GM12878 (cell line): ENCODE measurements at regions not wholly inside any gene's neighbourhood (a gene's known extent, or its start where the extent isn't known, plus 50 kb on each side); places are given as distances from the start of the nearest gene placed in this dataset.

Experiments
- ATAC-seq: fragments of 200-7000 bp; cut with Tn5 transposase; 3 replicates; pipeline ENCODE4 v1.9.1; 2020; ENCODE audit warnings: mild to moderate bottlenecking, moderate library complexity
- BruUV-seq: library from RNA; stranded (reverse); fragments of 400-500 nt; replicated peaks from 2 replicates; lab custom pipeline; 2021; lab: Mats Ljungman, UMichigan
- CTCF ChIA-PET: fragments of 300-600 bp; sonication (Branson Sonifier 250); formaldehyde crosslinking; extraction: SDS; loops from one replicate; lab custom pipeline; 2021; ENCODE audit warnings: inconsistent platforms; lab: Yijun Ruan, JAX
- POLR2A ChIA-PET: fragments of 350-600 bp; formaldehyde crosslinking; extraction: SDS; loops from one replicate; lab custom pipeline; 2021; ENCODE audit warnings: inconsistent platforms; lab: Charles Lee
- RAD21 ChIA-PET: fragments of 300-600 bp; sonication (Branson Sonifier 250); formaldehyde crosslinking; loops from one replicate; lab custom pipeline; 2023; ENCODE audit warnings: antibody characterized with exemption; ENCODE audit not compliant: unreplicated experiment; lab: Charles Lee
- SMC1A ChIA-PET: fragments of 300-600 bp; sonication (Branson Sonifier 250); formaldehyde crosslinking; loops from one replicate; lab custom pipeline; 2023; ENCODE audit not compliant: unreplicated experiment, uncharacterized antibody; lab: Charles Lee
- DNase-seq: peaks from one replicate; pipeline ENCODE4 v3.0.0-alpha.2; 2011; ENCODE audit warnings: low read depth, low spot score
- FAIRE-seq: peaks from 3 replicates; lab custom pipeline; 2011; peaks lifted over from hg19 to GRCh38; lab: Jason Lieb, UNC
- H2AFZ ChIP-seq: 2 replicates; pipeline ENCODE4 v1.6.0; 2011; ENCODE audit warnings: low read depth, low read length, control low read depth; ENCODE audit not compliant: control insufficient read depth
- H3K27ac ChIP-seq: 2 replicates; pipeline ENCODE4 v1.5.1; 2011; ENCODE audit warnings: control low read depth; ENCODE audit not compliant: control insufficient read depth, insufficient read depth
- H3K27me3 ChIP-seq, 2 experiments: replicated peaks in 1 of 2; 2 replicates each; pipeline versions ENCODE4 v1.6.0 to v1.6.1; 2011; ENCODE audit warnings: low read length in 1 of 2; ENCODE audit not compliant: control insufficient read depth in 2 of 2, insufficient read depth in 2 of 2
- H3K36me3 ChIP-seq, 2 experiments: 2 replicates each; pipeline ENCODE4 v1.5.1; 2011; ENCODE audit warnings: low read length in 1 of 2; ENCODE audit not compliant: control insufficient read depth in 2 of 2, insufficient read depth in 2 of 2
- H3K4me1 ChIP-seq: 2 replicates; pipeline ENCODE4 v1.6.1; 2011; ENCODE audit warnings: mild to moderate bottlenecking, low read length, moderate library complexity, mixed read lengths; ENCODE audit not compliant: control insufficient read depth, insufficient read depth
- H3K4me2 ChIP-seq: 2 replicates; pipeline ENCODE4 v1.6.0; 2011; ENCODE audit warnings: control low read depth; ENCODE audit not compliant: control insufficient read depth, insufficient read depth
- H3K4me3 ChIP-seq: fragments of 200-600 bp; sonication (generic); 2 replicates; pipeline ENCODE4 v1.5.1; 2016
- H3K79me2 ChIP-seq: 2 replicates; pipeline ENCODE4 v1.6.0; 2011; ENCODE audit warnings: low read length; ENCODE audit not compliant: control insufficient read depth, insufficient read depth
- H3K9ac ChIP-seq: 2 replicates; pipeline ENCODE4 v1.8.0; 2011; ENCODE audit warnings: low read length, control low read depth, mixed read lengths; ENCODE audit not compliant: control insufficient read depth, insufficient read depth
- H3K9me3 ChIP-seq: replicated peaks from 3 replicates; pipeline ENCODE4 v1.5.1; 2011; ENCODE audit warnings: mild to moderate bottlenecking, low read length; ENCODE audit not compliant: control insufficient read depth, insufficient read depth
- H4K20me1 ChIP-seq: 2 replicates; pipeline ENCODE4 v1.6.0; 2011; ENCODE audit not compliant: control insufficient read depth, insufficient read depth
- MEF2A ChIP-seq: IDR thresholded peaks from 2 replicates; pipeline ENCODE4 v1.6.1; 2011; ENCODE audit warnings: low read depth, mild to moderate bottlenecking, low read length, moderate library complexity; ENCODE audit not compliant: insufficient read depth
- NBN ChIP-seq: fragments of 450-650 bp; IDR thresholded peaks from 2 replicates; pipeline ENCODE4 v1.6.1; 2016
- POLR2AphosphoS5 ChIP-seq: IDR thresholded peaks from 2 replicates; pipeline ENCODE4 v1.6.1; 2011; ENCODE audit warnings: mild to moderate bottlenecking, low read length, inconsistent platforms
- POU2F2 ChIP-seq: IDR thresholded peaks from 3 replicates; pipeline ENCODE4 v1.6.1; 2011; ENCODE audit warnings: low read depth, mild to moderate bottlenecking, low read length, borderline replicate concordance
- WGBS: methylation state at CpG from one replicate; pipeline ENCODE4 v1.1.6; 2016; ENCODE audit warnings: low lambda C conversion rate; ENCODE audit not compliant: insufficient replicate concordance, insufficient coverage; ENCODE audit errors: missing lambda C conversion rate; 5-methylcytosine and 5-hydroxymethylcytosine counted together
- in situ Hi-C: fragments of 300-500 bp; cut with MboI; formaldehyde crosslinking; loops from 9 replicates; pipeline ENCODE4 v1.14.3; 2018; ENCODE audit warnings: mixed read lengths
- intact Hi-C: fragments of 100-400 bp; cut with micrococcal nuclease; formaldehyde crosslinking; loops from one replicate; pipeline ENCODE4 v1.14.2; 2022; ENCODE audit not compliant: unreplicated experiment
- TF ChIP-seq, protein P1 (sequence below): fragments of 450-650 bp; IDR thresholded peaks from 2 replicates; pipeline ENCODE4 v1.6.1; 2016; ENCODE audit warnings: mild to moderate bottlenecking
- TF ChIP-seq, protein P2 (sequence below): fragments of 450-650 bp; IDR thresholded peaks from 2 replicates; pipeline ENCODE4 v1.6.1; 2017; ENCODE audit warnings: mild to moderate bottlenecking, low read depth, inconsistent platforms; ENCODE audit not compliant: poor library complexity, severe bottlenecking
- TF ChIP-seq, protein P3 (sequence below): fragments of 450-650 bp; formaldehyde crosslinking; IDR thresholded peaks from 2 replicates; pipeline ENCODE4 v1.4.0; 2022; ENCODE audit warnings: mild to moderate bottlenecking, moderate library complexity
- TF ChIP-seq, protein P4 (sequence below): IDR thresholded peaks from 2 replicates; pipeline ENCODE4 v1.6.1; 2012; ENCODE audit warnings: mild to moderate bottlenecking, low read depth, low read length
- TF ChIP-seq, protein P5 (sequence below): fragments of 450-650 bp; formaldehyde crosslinking; IDR thresholded peaks from 2 replicates; pipeline ENCODE4 v1.4.0; 2020; ENCODE audit warnings: mild to moderate bottlenecking, moderate library complexity

DNA sequence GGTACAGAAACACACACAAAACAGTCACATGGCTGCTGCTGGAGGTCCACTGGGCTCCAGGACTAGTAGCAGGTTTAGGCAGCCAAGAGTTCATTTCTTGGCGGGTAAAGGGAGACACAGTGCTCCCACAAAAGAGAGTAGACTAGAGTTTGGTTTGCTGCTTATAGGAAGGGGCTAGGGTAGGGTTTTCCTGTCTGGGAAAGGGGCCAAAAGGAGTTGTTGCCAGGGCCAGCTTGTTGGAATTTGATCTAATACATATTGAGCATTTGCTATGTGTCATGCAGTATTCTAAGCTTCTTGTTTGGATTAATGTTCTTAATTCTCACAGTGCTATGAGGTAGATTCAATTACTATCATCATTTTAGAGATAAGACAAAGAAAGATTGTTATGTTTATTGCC lies 195.1 kb upstream of the PLET1 start:
- POLR2A ChIA-PET, result no interaction called here
- H3K9ac ChIP-seq, result no peak overlapping the region
- intact Hi-C loops, result no loop called here
- TF ChIP-seq, protein P1, sequence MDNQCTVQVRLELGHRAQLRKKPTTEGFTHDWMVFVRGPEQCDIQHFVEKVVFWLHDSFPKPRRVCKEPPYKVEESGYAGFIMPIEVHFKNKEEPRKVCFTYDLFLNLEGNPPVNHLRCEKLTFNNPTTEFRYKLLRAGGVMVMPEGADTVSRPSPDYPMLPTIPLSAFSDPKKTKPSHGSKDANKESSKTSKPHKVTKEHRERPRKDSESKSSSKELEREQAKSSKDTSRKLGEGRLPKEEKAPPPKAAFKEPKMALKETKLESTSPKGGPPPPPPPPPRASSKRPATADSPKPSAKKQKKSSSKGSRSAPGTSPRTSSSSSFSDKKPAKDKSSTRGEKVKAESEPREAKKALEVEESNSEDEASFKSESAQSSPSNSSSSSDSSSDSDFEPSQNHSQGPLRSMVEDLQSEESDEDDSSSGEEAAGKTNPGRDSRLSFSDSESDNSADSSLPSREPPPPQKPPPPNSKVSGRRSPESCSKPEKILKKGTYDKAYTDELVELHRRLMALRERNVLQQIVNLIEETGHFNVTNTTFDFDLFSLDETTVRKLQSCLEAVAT, result no peak
- TF ChIP-seq, protein P2, sequence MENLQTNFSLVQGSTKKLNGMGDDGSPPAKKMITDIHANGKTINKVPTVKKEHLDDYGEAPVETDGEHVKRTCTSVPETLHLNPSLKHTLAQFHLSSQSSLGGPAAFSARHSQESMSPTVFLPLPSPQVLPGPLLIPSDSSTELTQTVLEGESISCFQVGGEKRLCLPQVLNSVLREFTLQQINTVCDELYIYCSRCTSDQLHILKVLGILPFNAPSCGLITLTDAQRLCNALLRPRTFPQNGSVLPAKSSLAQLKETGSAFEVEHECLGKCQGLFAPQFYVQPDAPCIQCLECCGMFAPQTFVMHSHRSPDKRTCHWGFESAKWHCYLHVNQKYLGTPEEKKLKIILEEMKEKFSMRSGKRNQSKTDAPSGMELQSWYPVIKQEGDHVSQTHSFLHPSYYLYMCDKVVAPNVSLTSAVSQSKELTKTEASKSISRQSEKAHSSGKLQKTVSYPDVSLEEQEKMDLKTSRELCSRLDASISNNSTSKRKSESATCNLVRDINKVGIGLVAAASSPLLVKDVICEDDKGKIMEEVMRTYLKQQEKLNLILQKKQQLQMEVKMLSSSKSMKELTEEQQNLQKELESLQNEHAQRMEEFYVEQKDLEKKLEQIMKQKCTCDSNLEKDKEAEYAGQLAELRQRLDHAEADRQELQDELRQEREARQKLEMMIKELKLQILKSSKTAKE, result no peak
- TF ChIP-seq, protein P3, sequence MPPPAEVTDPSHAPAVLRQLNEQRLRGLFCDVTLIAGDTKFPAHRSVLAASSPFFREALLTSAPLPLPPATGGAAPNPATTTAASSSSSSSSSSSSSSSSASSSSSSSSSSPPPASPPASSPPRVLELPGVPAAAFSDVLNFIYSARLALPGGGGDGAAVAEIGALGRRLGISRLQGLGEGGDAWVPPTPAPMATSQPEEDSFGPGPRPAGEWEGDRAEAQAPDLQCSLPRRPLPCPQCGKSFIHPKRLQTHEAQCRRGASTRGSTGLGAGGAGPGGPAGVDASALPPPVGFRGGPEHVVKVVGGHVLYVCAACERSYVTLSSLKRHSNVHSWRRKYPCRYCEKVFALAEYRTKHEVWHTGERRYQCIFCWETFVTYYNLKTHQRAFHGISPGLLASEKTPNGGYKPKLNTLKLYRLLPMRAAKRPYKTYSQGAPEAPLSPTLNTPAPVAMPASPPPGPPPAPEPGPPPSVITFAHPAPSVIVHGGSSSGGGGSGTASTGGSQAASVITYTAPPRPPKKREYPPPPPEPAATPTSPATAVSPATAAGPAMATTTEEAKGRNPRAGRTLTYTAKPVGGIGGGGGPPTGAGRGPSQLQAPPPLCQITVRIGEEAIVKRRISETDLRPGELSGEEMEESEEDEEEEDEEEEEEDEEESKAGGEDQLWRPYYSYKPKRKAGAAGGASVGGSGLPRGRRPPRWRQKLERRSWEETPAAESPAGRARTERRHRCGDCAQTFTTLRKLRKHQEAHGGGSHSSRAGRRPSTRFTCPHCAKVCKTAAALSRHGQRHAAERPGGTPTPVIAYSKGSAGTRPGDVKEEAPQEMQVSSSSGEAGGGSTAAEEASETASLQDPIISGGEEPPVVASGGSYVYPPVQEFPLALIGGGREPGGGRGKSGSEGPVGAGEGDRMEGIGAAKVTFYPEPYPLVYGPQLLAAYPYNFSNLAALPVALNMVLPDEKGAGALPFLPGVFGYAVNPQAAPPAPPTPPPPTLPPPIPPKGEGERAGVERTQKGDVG, result no peak
- TF ChIP-seq, protein P4, sequence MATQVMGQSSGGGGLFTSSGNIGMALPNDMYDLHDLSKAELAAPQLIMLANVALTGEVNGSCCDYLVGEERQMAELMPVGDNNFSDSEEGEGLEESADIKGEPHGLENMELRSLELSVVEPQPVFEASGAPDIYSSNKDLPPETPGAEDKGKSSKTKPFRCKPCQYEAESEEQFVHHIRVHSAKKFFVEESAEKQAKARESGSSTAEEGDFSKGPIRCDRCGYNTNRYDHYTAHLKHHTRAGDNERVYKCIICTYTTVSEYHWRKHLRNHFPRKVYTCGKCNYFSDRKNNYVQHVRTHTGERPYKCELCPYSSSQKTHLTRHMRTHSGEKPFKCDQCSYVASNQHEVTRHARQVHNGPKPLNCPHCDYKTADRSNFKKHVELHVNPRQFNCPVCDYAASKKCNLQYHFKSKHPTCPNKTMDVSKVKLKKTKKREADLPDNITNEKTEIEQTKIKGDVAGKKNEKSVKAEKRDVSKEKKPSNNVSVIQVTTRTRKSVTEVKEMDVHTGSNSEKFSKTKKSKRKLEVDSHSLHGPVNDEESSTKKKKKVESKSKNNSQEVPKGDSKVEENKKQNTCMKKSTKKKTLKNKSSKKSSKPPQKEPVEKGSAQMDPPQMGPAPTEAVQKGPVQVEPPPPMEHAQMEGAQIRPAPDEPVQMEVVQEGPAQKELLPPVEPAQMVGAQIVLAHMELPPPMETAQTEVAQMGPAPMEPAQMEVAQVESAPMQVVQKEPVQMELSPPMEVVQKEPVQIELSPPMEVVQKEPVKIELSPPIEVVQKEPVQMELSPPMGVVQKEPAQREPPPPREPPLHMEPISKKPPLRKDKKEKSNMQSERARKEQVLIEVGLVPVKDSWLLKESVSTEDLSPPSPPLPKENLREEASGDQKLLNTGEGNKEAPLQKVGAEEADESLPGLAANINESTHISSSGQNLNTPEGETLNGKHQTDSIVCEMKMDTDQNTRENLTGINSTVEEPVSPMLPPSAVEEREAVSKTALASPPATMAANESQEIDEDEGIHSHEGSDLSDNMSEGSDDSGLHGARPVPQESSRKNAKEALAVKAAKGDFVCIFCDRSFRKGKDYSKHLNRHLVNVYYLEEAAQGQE, result no peak
- no peak for TF ChIP-seq POU2F2
- TF ChIP-seq MEF2A, result no peak
- TF ChIP-seq POLR2AphosphoS5, result no peak
- TF ChIP-seq NBN, result no peak
- TF ChIP-seq, protein P5, sequence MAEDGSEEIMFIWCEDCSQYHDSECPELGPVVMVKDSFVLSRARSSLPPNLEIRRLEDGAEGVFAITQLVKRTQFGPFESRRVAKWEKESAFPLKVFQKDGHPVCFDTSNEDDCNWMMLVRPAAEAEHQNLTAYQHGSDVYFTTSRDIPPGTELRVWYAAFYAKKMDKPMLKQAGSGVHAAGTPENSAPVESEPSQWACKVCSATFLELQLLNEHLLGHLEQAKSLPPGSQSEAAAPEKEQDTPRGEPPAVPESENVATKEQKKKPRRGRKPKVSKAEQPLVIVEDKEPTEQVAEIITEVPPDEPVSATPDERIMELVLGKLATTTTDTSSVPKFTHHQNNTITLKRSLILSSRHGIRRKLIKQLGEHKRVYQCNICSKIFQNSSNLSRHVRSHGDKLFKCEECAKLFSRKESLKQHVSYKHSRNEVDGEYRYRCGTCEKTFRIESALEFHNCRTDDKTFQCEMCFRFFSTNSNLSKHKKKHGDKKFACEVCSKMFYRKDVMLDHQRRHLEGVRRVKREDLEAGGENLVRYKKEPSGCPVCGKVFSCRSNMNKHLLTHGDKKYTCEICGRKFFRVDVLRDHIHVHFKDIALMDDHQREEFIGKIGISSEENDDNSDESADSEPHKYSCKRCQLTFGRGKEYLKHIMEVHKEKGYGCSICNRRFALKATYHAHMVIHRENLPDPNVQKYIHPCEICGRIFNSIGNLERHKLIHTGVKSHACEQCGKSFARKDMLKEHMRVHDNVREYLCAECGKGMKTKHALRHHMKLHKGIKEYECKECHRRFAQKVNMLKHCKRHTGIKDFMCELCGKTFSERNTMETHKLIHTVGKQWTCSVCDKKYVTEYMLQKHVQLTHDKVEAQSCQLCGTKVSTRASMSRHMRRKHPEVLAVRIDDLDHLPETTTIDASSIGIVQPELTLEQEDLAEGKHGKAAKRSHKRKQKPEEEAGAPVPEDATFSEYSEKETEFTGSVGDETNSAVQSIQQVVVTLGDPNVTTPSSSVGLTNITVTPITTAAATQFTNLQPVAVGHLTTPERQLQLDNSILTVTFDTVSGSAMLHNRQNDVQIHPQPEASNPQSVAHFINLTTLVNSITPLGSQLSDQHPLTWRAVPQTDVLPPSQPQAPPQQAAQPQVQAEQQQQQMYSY (CRISPR knock-in tag), result no peak

More for the DNA sequence above, 195.1 kb upstream of the PLET1 start:
- FAIRE-seq (no peak), DNase-seq (no peak), ATAC-seq (no peak)
- Histone ChIP-seq H3K4me2 (no peak overlapping the region), H3K9me3 (no peaks in the 10 kb centered on the region; the same call in 2 of the 3 replicates), H3K4me1 (no peaks in the 10 kb centered on the region), H3K27me3 (no peaks in the 10 kb centered on the region), H3K4me3 (no peak overlapping the region), H3K36me3 (no peaks in the 10 kb centered on the region), H3K27ac (no peak overlapping the region), H2AFZ (no peak overlapping the region), H3K79me2 (no peaks in the 10 kb centered on the region), H4K20me1 (no peaks in the 10 kb centered on the region)
- ChIA-PET RAD21 (interaction anchor here (1.2 kb wide), 1 partner anchor 132 kb away, joined by 4 read pairs; no protein-coding TSS in a partner anchor), CTCF (interaction anchor here (1.0 to 1.1 kb wide), 2 partner anchors 10 to 12 kb away, joined by 3 read pairs; no protein-coding TSS in a partner anchor), SMC1A (interaction anchor here (1.7 kb wide), 1 partner anchor 10 kb away, joined by 4 read pairs; no protein-coding TSS in a partner anchor)
- WGBS, result 25% methylated on average over 1 of the region's 1 CpG
- in situ Hi-C loops, result no loop called here
- BruUV-seq, result no TSS peak
